GM12878 (cell line): ENCODE measurements at regions not wholly inside any gene's neighbourhood (a gene's known extent, or its start where the extent isn't known, plus 50 kb on each side); places are given as distances from the start of the nearest gene placed in this dataset.

Experiments used
- ATAC-seq: fragments of 200-7000 bp; cut with Tn5 transposase; 3 replicates; pipeline ENCODE4 v1.9.1; 2020; ENCODE audit warnings: mild to moderate bottlenecking, moderate library complexity
- BruUV-seq: library from RNA; stranded (reverse); fragments of 400-500 nt; replicated peaks from 2 replicates; lab custom pipeline; 2021; lab: Mats Ljungman, UMichigan
- CTCF ChIA-PET: fragments of 300-600 bp; sonication (Branson Sonifier 250); formaldehyde crosslinking; extraction: SDS; loops from one replicate; lab custom pipeline; 2021; ENCODE audit warnings: inconsistent platforms; lab: Yijun Ruan, JAX
- POLR2A ChIA-PET: fragments of 350-600 bp; formaldehyde crosslinking; extraction: SDS; loops from one replicate; lab custom pipeline; 2021; ENCODE audit warnings: inconsistent platforms; lab: Charles Lee
- RAD21 ChIA-PET: fragments of 300-600 bp; sonication (Branson Sonifier 250); formaldehyde crosslinking; loops from one replicate; lab custom pipeline; 2023; ENCODE audit warnings: antibody characterized with exemption; ENCODE audit not compliant: unreplicated experiment; lab: Charles Lee
- SMC1A ChIA-PET: fragments of 300-600 bp; sonication (Branson Sonifier 250); formaldehyde crosslinking; loops from one replicate; lab custom pipeline; 2023; ENCODE audit not compliant: unreplicated experiment, uncharacterized antibody; lab: Charles Lee
- DNase-seq: peaks from one replicate; pipeline ENCODE4 v3.0.0-alpha.2; 2011; ENCODE audit warnings: low read depth, low spot score
- FAIRE-seq: peaks from 3 replicates; lab custom pipeline; 2011; peaks lifted over from hg19 to GRCh38; lab: Jason Lieb, UNC
- H2AFZ ChIP-seq: 2 replicates; pipeline ENCODE4 v1.6.0; 2011; ENCODE audit warnings: low read depth, low read length, control low read depth; ENCODE audit not compliant: control insufficient read depth
- H3K27ac ChIP-seq: 2 replicates; pipeline ENCODE4 v1.5.1; 2011; ENCODE audit warnings: control low read depth; ENCODE audit not compliant: control insufficient read depth, insufficient read depth
- H3K27me3 ChIP-seq, 2 experiments: replicated peaks in 1 of 2; 2 replicates each; pipeline versions ENCODE4 v1.6.0 to v1.6.1; 2011; ENCODE audit warnings: low read length in 1 of 2; ENCODE audit not compliant: control insufficient read depth in 2 of 2, insufficient read depth in 2 of 2
- H3K36me3 ChIP-seq, 2 experiments: 2 replicates each; pipeline ENCODE4 v1.5.1; 2011; ENCODE audit warnings: low read length in 1 of 2; ENCODE audit not compliant: control insufficient read depth in 2 of 2, insufficient read depth in 2 of 2
- H3K4me1 ChIP-seq: 2 replicates; pipeline ENCODE4 v1.6.1; 2011; ENCODE audit warnings: mild to moderate bottlenecking, low read length, moderate library complexity, mixed read lengths; ENCODE audit not compliant: control insufficient read depth, insufficient read depth
- H3K4me2 ChIP-seq: 2 replicates; pipeline ENCODE4 v1.6.0; 2011; ENCODE audit warnings: control low read depth; ENCODE audit not compliant: control insufficient read depth, insufficient read depth
- H3K4me3 ChIP-seq: fragments of 200-600 bp; sonication (generic); 2 replicates; pipeline ENCODE4 v1.5.1; 2016
- H3K79me2 ChIP-seq: 2 replicates; pipeline ENCODE4 v1.6.0; 2011; ENCODE audit warnings: low read length; ENCODE audit not compliant: control insufficient read depth, insufficient read depth
- H3K9ac ChIP-seq: 2 replicates; pipeline ENCODE4 v1.8.0; 2011; ENCODE audit warnings: low read length, control low read depth, mixed read lengths; ENCODE audit not compliant: control insufficient read depth, insufficient read depth
- H3K9me3 ChIP-seq: replicated peaks from 3 replicates; pipeline ENCODE4 v1.5.1; 2011; ENCODE audit warnings: mild to moderate bottlenecking, low read length; ENCODE audit not compliant: control insufficient read depth, insufficient read depth
- H4K20me1 ChIP-seq: 2 replicates; pipeline ENCODE4 v1.6.0; 2011; ENCODE audit not compliant: control insufficient read depth, insufficient read depth
- ATF3 ChIP-seq: IDR thresholded peaks from 2 replicates; pipeline ENCODE4 v1.6.1; 2011; ENCODE audit warnings: low read depth, mild to moderate bottlenecking, low read length, moderate library complexity, borderline replicate concordance; ENCODE audit errors: extremely low read depth
- CREM ChIP-seq: IDR thresholded peaks from 2 replicates; pipeline ENCODE4 v1.6.1; 2014; ENCODE audit warnings: antibody characterized with exemption, low read depth
- FOS ChIP-seq: IDR thresholded peaks from 3 replicates; pipeline ENCODE4 v1.6.1; 2011; ENCODE audit warnings: borderline replicate concordance; ENCODE audit not compliant: insufficient read length; ENCODE audit errors: extremely low read depth
- FOXK2 ChIP-seq: fragments of 450-650 bp; IDR thresholded peaks from 2 replicates; pipeline ENCODE4 v1.6.1; 2017; ENCODE audit warnings: mild to moderate bottlenecking, moderate library complexity
- HDAC6 ChIP-seq: fragments of 200-600 bp; sonication (generic); IDR thresholded peaks from one replicate; pipeline ENCODE4 v1.8.0; 2017; ENCODE audit warnings: antibody characterized with exemption; ENCODE audit not compliant: unreplicated experiment
- IKZF2 ChIP-seq, 2 experiments: fragments of 450-650 bp; IDR thresholded peaks; 2 replicates each; pipeline ENCODE4 v1.6.1; 2017; ENCODE audit warnings: mild to moderate bottlenecking in 2 of 2, moderate library complexity in 2 of 2
- IRF5 ChIP-seq: fragments of 450-650 bp; IDR thresholded peaks from 2 replicates; pipeline ENCODE4 v1.6.1; 2017; ENCODE audit warnings: borderline replicate concordance
- MEF2A ChIP-seq: IDR thresholded peaks from 2 replicates; pipeline ENCODE4 v1.6.1; 2011; ENCODE audit warnings: low read depth, mild to moderate bottlenecking, low read length, moderate library complexity; ENCODE audit not compliant: insufficient read depth
- NR2C2 ChIP-seq: IDR thresholded peaks from 2 replicates; pipeline ENCODE4 v1.6.1; 2011; ENCODE audit warnings: borderline replicate concordance, low read depth; ENCODE audit not compliant: control insufficient read depth, insufficient read length
- NR2F1 ChIP-seq: fragments of 450-650 bp; conservative IDR thresholded peaks from 2 replicates; pipeline ENCODE4 v1.6.1; 2017; ENCODE audit warnings: mild to moderate bottlenecking
- NRF1 ChIP-seq: conservative IDR thresholded peaks from 2 replicates; pipeline ENCODE4 v1.6.1; 2011; ENCODE audit warnings: mild to moderate bottlenecking, low read depth, low read length, improper control_type of control experiment
- RFX5 ChIP-seq: IDR thresholded peaks from 2 replicates; pipeline ENCODE4 v1.6.1; 2011; ENCODE audit warnings: low read depth, low read length, improper control_type of control experiment
- SMAD5 ChIP-seq: IDR thresholded peaks from 2 replicates; pipeline ENCODE4 v1.6.1; 2016; ENCODE audit warnings: antibody characterized with exemption, low read depth
- TBL1XR1 ChIP-seq: IDR thresholded peaks from 2 replicates; pipeline ENCODE4 v1.6.1; 2012; ENCODE audit warnings: low read depth, low read length, improper control_type of control experiment
- ZBTB40 ChIP-seq: fragments of 450-650 bp; IDR thresholded peaks from 2 replicates; pipeline ENCODE4 v1.6.1; 2016; ENCODE audit warnings: mild to moderate bottlenecking, moderate library complexity, borderline replicate concordance
- WGBS: methylation state at CpG from one replicate; pipeline ENCODE4 v1.1.6; 2016; ENCODE audit warnings: low lambda C conversion rate; ENCODE audit not compliant: insufficient replicate concordance, insufficient coverage; ENCODE audit errors: missing lambda C conversion rate; 5-methylcytosine and 5-hydroxymethylcytosine counted together
- in situ Hi-C: fragments of 300-500 bp; cut with MboI; formaldehyde crosslinking; loops from 9 replicates; pipeline ENCODE4 v1.14.3; 2018; ENCODE audit warnings: mixed read lengths
- intact Hi-C: fragments of 100-400 bp; cut with micrococcal nuclease; formaldehyde crosslinking; loops from one replicate; pipeline ENCODE4 v1.14.2; 2022; ENCODE audit not compliant: unreplicated experiment

GRCh38 chr10:34955391-34955790, 134.8 kb downstream of the CUL2 start (continued):
- TF ChIP-seq IRF5 (no peak), SMAD5 (no peak), FOXK2 (no peak), ATF3 (no peak), ZBTB40 (no peak), IKZF2 (IDR thresholded peaks at IDR 0.05) (no peak), NR2C2 (no peak), HDAC6 (no peak)

- no peaks in the 10 kb centered on the region for H3K4me1 ChIP-seq
- H3K9me3 ChIP-seq, result no peaks in the 10 kb centered on the region
- FAIRE-seq (no peak), DNase-seq (no peak), ATAC-seq (no peak)
- no peaks in the 10 kb centered on the region for H3K27me3 ChIP-seq
- ChIA-PET POLR2A (no interaction called here), CTCF (no interaction called here), SMC1A (no interaction called here), RAD21 (no interaction called here)
- no TSS peak for BruUV-seq
- in situ Hi-C loops, result no loop called here
- 55% methylated on average over 5 of the region's 5 CpGs for WGBS
- no peaks in the 10 kb centered on the region for H3K79me2 ChIP-seq
- no peak overlapping the region for H3K27ac ChIP-seq
- no peak overlapping the region for H3K4me3 ChIP-seq
- no peak overlapping the region for H2AFZ ChIP-seq
- no peak overlapping the region for H3K9ac ChIP-seq
- H3K36me3 ChIP-seq, result no peaks in the 10 kb centered on the region
- H4K20me1 ChIP-seq, result no peaks in the 10 kb centered on the region
- no peak for TF ChIP-seq NR2F1
- no peak for TF ChIP-seq CREM
- no peak for TF ChIP-seq TBL1XR1
- TF ChIP-seq FOS, result no peak
- TF ChIP-seq MEF2A, result no peak
- TF ChIP-seq RFX5, result no peak
- TF ChIP-seq NRF1, result no peak
- H3K4me2 ChIP-seq, result no peak overlapping the region
- intact Hi-C loops, result no loop called here
Observed at GRCh38 chr10:34954142-34954541, 136.0 kb downstream of the CUL2 start.
